Mesothelial cell of epicardium (in vitro differentiated cells): ENCODE measurements at regions not wholly inside any gene's neighbourhood (a gene's known extent, or its start where the extent isn't known, plus 50 kb on each side); places are given as distances from the start of the nearest gene placed in this dataset.
"Not testable (repeated sequence)": the region's sequence is repeated elsewhere in the genome, so short reads cannot be mapped to it uniquely, and the experiment has no call there.

Experiments
- DNase-seq, 2 experiments: peaks; one replicate each; pipeline ENCODE4 v3.0.0; 2021; ENCODE audit warnings: low spot score in 2 of 2; ENCODE audit not compliant: unreplicated experiment in 2 of 2
- H3K27ac Mint-ChIP-seq: 2 replicates; pipeline ENCODE4 v1.8.0; 2021; ENCODE audit warnings: mixed read lengths
- H3K27me3 Mint-ChIP-seq: 2 replicates; pipeline ENCODE4 v1.8.0; 2021; ENCODE audit warnings: low read depth, mixed read lengths
- H3K36me3 Mint-ChIP-seq: 2 replicates; pipeline ENCODE4 v1.8.0; 2021; ENCODE audit warnings: mixed read lengths
- H3K4me1 Mint-ChIP-seq: 2 replicates; pipeline ENCODE4 v1.8.0; 2021; ENCODE audit warnings: mixed read lengths
- H3K4me3 Mint-ChIP-seq: 2 replicates; pipeline ENCODE4 v1.8.0; 2021; ENCODE audit warnings: mild to moderate bottlenecking, moderate library complexity, mixed read lengths
- H3K9me3 Mint-ChIP-seq: 2 replicates; pipeline ENCODE4 v1.8.0; 2021; ENCODE audit warnings: mixed read lengths
- TF ChIP-seq, protein P1 (sequence below): fragments of 200-600 bp; sonication (generic); IDR thresholded peaks from one replicate; pipeline ENCODE4 v1.5.0; 2021; ENCODE audit warnings: antibody characterized with exemption; ENCODE audit not compliant: unreplicated experiment

DNA sequence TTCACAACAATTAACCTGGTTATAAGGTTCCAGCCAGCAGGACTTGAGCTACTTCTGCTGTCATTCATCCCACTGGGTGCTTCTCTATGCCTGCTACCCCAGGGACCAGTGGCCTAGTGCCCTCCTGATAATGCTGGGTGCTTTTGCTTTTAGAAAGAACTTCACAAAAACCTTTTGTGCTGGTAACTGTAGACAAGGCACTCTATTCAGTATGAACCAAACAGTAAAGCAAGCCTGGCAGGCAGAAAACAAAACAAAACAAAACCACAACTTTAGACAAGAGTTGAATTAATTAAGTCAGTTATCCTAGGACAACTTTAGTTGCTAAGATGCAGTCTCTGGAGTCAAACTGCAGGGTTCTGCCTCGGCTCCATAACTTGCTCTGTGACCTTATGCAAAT, 61.9 kb upstream of the ADGRL2 start:
- peaks cover 9% of the 10 kb centered on the region for H3K4me1 Mint-ChIP-seq
- no peak overlapping the region for H3K27ac Mint-ChIP-seq
- no peak for DNase-seq
- H3K27me3 Mint-ChIP-seq, result no peaks in the 10 kb centered on the region
- H3K9me3 Mint-ChIP-seq, result no peaks in the 10 kb centered on the region
- H3K4me3 Mint-ChIP-seq, result no peak overlapping the region
- TF ChIP-seq, protein P1, sequence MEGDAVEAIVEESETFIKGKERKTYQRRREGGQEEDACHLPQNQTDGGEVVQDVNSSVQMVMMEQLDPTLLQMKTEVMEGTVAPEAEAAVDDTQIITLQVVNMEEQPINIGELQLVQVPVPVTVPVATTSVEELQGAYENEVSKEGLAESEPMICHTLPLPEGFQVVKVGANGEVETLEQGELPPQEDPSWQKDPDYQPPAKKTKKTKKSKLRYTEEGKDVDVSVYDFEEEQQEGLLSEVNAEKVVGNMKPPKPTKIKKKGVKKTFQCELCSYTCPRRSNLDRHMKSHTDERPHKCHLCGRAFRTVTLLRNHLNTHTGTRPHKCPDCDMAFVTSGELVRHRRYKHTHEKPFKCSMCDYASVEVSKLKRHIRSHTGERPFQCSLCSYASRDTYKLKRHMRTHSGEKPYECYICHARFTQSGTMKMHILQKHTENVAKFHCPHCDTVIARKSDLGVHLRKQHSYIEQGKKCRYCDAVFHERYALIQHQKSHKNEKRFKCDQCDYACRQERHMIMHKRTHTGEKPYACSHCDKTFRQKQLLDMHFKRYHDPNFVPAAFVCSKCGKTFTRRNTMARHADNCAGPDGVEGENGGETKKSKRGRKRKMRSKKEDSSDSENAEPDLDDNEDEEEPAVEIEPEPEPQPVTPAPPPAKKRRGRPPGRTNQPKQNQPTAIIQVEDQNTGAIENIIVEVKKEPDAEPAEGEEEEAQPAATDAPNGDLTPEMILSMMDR, result no peak
- no peaks in the 10 kb centered on the region for H3K36me3 Mint-ChIP-seq

DNA sequence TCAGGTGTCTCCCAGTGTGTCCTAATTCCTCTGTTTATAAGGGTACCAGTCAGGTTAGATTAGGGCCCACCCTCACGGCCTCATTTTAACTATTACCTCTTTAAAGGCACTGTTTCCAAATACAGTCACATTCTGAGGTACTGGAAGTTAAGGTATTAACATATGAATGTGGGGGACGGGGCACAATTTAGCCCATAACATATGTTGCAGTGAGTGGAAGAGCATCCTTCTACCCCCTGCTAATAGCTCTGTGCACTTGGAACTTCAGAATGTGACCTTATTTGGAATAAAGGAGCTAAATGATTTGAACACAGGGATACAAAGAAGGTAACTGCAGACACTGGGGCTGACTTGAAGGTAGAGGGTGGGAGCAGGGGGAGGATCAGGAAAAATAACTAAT, 67.3 kb upstream of the ADGRL2 start:
- Mint-ChIP-seq H3K4me3 (no peak overlapping the region), H3K27me3 (no peaks in the 10 kb centered on the region), H3K27ac (no peak overlapping the region), H3K4me1 (peaks cover 6% of the 10 kb centered on the region), H3K9me3 (no peaks in the 10 kb centered on the region), H3K36me3 (no peaks in the 10 kb centered on the region)
- no peak for DNase-seq
- TF ChIP-seq, protein P1, result no peak

DNA sequence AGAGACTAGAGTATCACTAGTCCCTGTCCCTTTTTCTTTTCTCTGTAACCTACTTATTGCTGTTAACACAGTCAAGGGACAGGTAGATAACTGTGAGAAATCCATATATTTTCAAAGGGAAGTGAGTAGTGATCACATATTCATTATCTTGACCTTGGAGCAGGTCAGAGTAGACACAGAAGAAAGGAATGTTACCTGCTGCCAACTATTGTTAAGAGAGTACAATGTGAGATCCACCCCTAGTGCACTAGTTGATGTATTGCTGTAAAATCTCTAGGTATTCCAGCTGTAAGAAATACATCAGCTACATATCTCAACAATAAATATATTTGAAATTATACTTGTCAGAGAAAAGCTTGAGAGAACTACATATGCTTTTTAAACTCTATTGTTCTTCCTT, 68.7 kb upstream of the ADGRL2 start:
- TF ChIP-seq, protein P1, result no peak
- Mint-ChIP-seq H3K36me3 (no peaks in the 10 kb centered on the region), H3K4me3 (no peak overlapping the region), H3K27me3 (no peaks in the 10 kb centered on the region), H3K9me3 (no peaks in the 10 kb centered on the region), H3K4me1 (peaks cover 6% of the 10 kb centered on the region), H3K27ac (no peak overlapping the region)
- no peak for DNase-seq

GRCh38 chr1:81730881-81731280, 69.9 kb upstream of the ADGRL2 start:
- Mint-ChIP-seq H3K36me3 (no peaks in the 10 kb centered on the region), H3K27ac (no peak overlapping the region), H3K27me3 (no peaks in the 10 kb centered on the region), H3K9me3 (no peaks in the 10 kb centered on the region), H3K4me3 (no peak overlapping the region), H3K4me1 (peaks cover 6% of the 10 kb centered on the region)
- TF ChIP-seq, protein P1, result no peak
- no peak for DNase-seq

- DNase-seq, H3K4me1 Mint-ChIP-seq, H3K9me3 Mint-ChIP-seq, H3K27ac Mint-ChIP-seq, H3K27me3 Mint-ChIP-seq, H3K4me3 Mint-ChIP-seq, H3K36me3 Mint-ChIP-seq: not testable (repeated sequence)
Observed at GRCh38 chr1:81730299-81730698, 70.4 kb upstream of the ADGRL2 start.

DNA sequence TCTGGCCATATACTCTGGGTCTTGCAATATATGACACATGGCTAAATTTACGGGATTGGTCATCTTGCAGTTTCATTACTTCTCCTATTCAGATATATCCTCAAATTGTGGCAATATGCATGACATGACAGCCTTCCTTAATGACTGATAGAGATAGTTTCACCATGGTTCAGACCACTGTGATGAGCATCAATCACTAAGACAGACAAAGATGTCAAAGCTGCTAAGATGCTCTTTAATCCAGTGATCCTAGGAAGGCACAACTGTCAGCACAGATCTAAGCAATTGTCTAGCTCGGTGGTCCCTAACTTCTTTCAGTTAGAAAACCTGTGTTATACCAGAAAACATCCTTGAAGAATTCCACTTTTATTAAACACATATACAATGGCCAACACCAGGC, 70.9 kb upstream of the ADGRL2 start:
- H3K36me3 Mint-ChIP-seq, result no peaks in the 10 kb centered on the region
- H3K27ac Mint-ChIP-seq, result no peak overlapping the region
- TF ChIP-seq, protein P1, result no peak
- H3K27me3 Mint-ChIP-seq, result no peaks in the 10 kb centered on the region
- no peak for DNase-seq
- no peak overlapping the region for H3K4me3 Mint-ChIP-seq
- peaks cover 6% of the 10 kb centered on the region for H3K4me1 Mint-ChIP-seq
- no peaks in the 10 kb centered on the region for H3K9me3 Mint-ChIP-seq
